AML-193 (cell line): ENCODE measurements at regions not wholly inside any gene's neighbourhood (a gene's known extent, or its start where the extent isn't known, plus 50 kb on each side); places are given as distances from the start of the nearest gene placed in this dataset.
"Not testable (repeated sequence)": the region's sequence is repeated elsewhere in the genome, so short reads cannot be mapped to it uniquely, and the experiment has no call there.

Experiments
- DNase-seq, 2 experiments: peaks; one replicate each; lab custom pipeline; 2025; lab: John Stamatoyannopoulos, UW

DNA sequence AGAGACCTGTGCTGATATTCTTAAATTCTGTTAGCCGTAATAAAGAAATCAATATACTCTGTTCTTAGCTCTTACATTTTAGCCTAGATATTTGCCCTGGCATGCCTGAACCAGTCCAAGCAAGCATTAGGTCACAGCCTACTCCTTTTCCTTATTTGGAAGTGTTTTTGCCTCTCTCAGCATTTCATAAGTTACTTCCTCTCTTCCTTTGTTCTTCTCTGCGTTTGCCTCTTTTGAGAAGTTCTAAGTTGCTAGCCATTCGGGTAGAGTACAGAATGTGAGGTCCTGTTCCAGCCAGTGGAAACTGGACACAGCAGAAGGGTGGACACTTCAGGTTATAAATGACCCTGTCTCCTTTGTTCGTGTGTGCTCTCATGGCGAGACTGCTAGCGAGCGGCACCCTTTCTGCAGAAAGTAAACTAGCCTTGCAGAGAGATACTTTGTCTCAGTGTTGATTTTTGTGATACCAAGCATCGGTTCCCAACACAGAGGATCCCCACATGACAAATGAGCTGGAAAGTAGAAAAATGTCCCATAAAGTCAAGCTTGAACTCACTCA, 75.0 kb upstream of the FAM153A start:
- DNase-seq: not testable (repeated sequence)

DNA sequence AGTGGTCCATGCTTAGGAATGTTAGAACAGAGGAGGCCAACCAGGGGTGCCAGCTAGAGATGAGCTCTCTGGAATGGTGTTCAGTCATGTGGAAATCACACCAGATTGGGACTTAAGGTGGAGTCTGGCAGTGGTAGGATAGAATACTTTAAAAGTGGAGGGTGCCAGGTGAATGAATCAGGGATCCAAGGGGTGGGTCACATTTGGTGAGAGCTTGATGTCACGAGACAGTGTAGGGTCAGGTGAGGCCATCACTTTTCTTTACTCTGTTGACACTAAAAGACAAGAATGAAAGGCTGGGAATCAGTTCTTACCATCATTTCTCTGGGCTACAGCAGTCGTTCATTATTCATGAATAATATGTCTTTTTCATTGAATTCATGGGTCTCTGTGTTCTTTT, 73.8 kb upstream of the FAM153A start:
- not testable (repeated sequence) for DNase-seq

- DNase-seq: not testable (repeated sequence)
Observed at GRCh38 chr5:177847914-177848313, 65.2 kb upstream of the FAM153A start.

GRCh38 chr5:177846598-177846997, 63.9 kb upstream of the FAM153A start:
- not testable (repeated sequence) for DNase-seq

- not testable (repeated sequence) for DNase-seq
Observed at GRCh38 chr5:177845906-177846305, 63.2 kb upstream of the FAM153A start.

DNA sequence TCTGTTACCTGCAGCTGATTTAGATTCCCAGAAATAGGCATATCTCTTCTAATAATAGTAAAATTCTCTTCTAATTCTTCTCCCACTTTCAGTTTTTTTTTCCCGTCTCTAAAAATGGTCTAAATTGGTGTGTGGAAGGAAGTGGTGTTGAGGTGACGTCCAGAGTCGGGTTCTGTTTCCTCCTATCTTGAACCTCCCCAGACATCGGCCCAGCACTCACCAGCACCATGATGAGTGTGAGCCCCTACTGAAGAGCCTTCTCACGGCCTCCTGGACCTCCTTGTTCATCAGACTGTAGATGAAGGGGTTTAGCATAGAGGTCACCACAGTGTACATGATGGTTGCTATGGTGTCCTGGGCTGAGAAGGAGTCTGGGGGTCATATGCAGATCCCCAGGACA, 53.5 kb upstream of the FAM153A start:
- not testable (repeated sequence) for DNase-seq
